HG02798 (cell line): ENCODE measurements at regions not wholly inside any gene's neighbourhood (a gene's known extent, or its start where the extent isn't known, plus 50 kb on each side); places are given as distances from the start of the nearest gene placed in this dataset.
"Not testable (repeated sequence)": the region's sequence is repeated elsewhere in the genome, so short reads cannot be mapped to it uniquely, and the experiment has no call there.

Experiments used
- ATAC-seq: cut with Tn5 transposase; IDR thresholded peaks from one replicate; pipeline ENCODE4 v1.9.1; 2021; ENCODE audit warnings: mild to moderate bottlenecking; ENCODE audit not compliant: unreplicated experiment, poor library complexity

- ATAC-seq, result no peak
Observed at GRCh38 chr2:53087874-53088461, 679.6 kb upstream of the CHAC2 start.

- no peak for ATAC-seq
Observed at GRCh38 chr2:53087262-53087873, 680.2 kb upstream of the CHAC2 start.

GRCh38 chr2:53077413-53077812 is 690.2 kb upstream of the CHAC2 start:
- ATAC-seq, result no peak

- ATAC-seq, result no peak
Observed at GRCh38 chr2:53075760-53076159, 691.8 kb upstream of the CHAC2 start.

- no peak for ATAC-seq
Observed at GRCh38 chr2:53067533-53067932, 700.1 kb upstream of the CHAC2 start.

- no peak for ATAC-seq
Observed at GRCh38 chr2:53067056-53067455, 700.5 kb upstream of the CHAC2 start.

GRCh38 chr2:53064154-53064553 is 703.5 kb upstream of the CHAC2 start:
- ATAC-seq, result no peak

GRCh38 chr2:53058526-53058925 is 709.1 kb upstream of the CHAC2 start:
- no peak for ATAC-seq

- no peak for ATAC-seq
Observed at GRCh38 chr2:53053937-53054336, 713.7 kb upstream of the CHAC2 start.

- no peak for ATAC-seq
Observed at GRCh38 chr2:53051157-53051556, 716.4 kb upstream of the CHAC2 start.

GRCh38 chr2:53040536-53041229 is 726.9 kb upstream of the CHAC2 start:
- ATAC-seq, result no peak

- ATAC-seq, result no peak
Observed at GRCh38 chr2:53036196-53036595, 731.4 kb upstream of the CHAC2 start.

- no peak for ATAC-seq
Observed at GRCh38 chr2:53035153-53035552, 732.5 kb upstream of the CHAC2 start.

- no peak for ATAC-seq
Observed at GRCh38 chr2:53033411-53033810, 734.2 kb upstream of the CHAC2 start.

- no peak for ATAC-seq
Observed at GRCh38 chr2:53028746-53029423, 738.7 kb upstream of the CHAC2 start.

- ATAC-seq, result no peak
Observed at GRCh38 chr2:53028225-53028624, 739.4 kb upstream of the CHAC2 start.

- not testable (repeated sequence) for ATAC-seq
Observed at GRCh38 chr2:53022248-53022647, 745.4 kb upstream of the CHAC2 start.

GRCh38 chr2:53021828-53022227 is 745.8 kb upstream of the CHAC2 start:
- no peak for ATAC-seq

- no peak for ATAC-seq
Observed at GRCh38 chr2:53021292-53021691, 746.3 kb upstream of the CHAC2 start.

GRCh38 chr2:53018825-53019425 is 748.7 kb upstream of the CHAC2 start:
- no peak for ATAC-seq

- no peak for ATAC-seq
Observed at GRCh38 chr2:53006980-53007379, 760.6 kb upstream of the CHAC2 start.
